D721Med (cell line): ENCODE measurements at regions not wholly inside any gene's neighbourhood (a gene's known extent, or its start where the extent isn't known, plus 50 kb on each side); places are given as distances from the start of the nearest gene placed in this dataset.

Experiments used
- DNase-seq: peaks from one replicate; pipeline ENCODE4 v3.0.0; 2011; ENCODE audit warnings: low spot score; ENCODE audit not compliant: insufficient read length
- FAIRE-seq: peaks from 2 replicates; lab custom pipeline; 2011; peaks lifted over from hg19 to GRCh38; lab: Jason Lieb, UNC
- TF ChIP-seq, protein P1 (sequence below): IDR thresholded peaks from 2 replicates; pipeline ENCODE4 v1.5.1; 2012; ENCODE audit warnings: mild to moderate bottlenecking, control low read depth; ENCODE audit not compliant: insufficient read depth; ENCODE audit errors: missing control alignments

DNA sequence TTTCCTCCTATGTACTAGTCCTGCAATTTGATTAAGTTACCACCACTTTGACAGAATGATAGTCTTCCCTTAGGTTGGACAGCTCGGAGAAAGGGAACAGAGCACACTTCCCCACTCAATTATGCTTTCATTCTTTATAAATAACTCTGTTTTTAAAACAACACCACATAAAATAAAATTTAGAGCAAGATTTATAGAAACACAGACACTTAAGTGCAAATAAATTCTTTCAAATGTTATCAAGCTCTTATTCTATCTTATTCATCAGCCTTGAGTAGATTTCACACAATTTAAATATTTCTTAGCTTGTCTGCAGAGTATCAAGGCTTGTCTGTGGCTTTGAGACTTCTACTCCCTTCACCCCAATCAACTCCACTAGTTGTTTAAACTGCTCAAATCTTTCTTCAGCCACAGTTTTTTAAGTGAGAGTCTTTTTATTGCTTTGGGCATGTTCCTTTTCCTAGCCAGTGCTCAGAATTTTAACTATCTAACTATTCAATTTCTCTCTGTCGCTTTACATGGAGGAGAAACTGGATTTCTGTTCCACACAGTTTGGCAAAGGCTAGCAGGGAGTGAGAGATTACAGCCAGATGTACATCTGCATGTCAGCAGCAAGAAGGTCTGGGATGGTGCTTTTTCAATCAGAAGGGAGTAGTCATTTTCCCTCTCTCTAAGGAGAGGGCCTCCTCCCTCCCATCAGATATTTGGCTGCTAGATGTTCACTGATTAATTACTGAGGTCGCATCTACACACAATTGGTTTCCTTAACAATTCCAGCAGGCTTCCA is 53.1 kb upstream of the PLAC1 start:
- FAIRE-seq (no peak), DNase-seq (no peak)
- TF ChIP-seq, protein P1, sequence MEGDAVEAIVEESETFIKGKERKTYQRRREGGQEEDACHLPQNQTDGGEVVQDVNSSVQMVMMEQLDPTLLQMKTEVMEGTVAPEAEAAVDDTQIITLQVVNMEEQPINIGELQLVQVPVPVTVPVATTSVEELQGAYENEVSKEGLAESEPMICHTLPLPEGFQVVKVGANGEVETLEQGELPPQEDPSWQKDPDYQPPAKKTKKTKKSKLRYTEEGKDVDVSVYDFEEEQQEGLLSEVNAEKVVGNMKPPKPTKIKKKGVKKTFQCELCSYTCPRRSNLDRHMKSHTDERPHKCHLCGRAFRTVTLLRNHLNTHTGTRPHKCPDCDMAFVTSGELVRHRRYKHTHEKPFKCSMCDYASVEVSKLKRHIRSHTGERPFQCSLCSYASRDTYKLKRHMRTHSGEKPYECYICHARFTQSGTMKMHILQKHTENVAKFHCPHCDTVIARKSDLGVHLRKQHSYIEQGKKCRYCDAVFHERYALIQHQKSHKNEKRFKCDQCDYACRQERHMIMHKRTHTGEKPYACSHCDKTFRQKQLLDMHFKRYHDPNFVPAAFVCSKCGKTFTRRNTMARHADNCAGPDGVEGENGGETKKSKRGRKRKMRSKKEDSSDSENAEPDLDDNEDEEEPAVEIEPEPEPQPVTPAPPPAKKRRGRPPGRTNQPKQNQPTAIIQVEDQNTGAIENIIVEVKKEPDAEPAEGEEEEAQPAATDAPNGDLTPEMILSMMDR = no peak
